ENCODE measurements at regions not wholly inside any gene's neighbourhood (a gene's known extent, or its start where the extent isn't known, plus 50 kb on each side); places are given as distances from the start of the nearest gene placed in this dataset.

GRCh38 chr7:132655131-132655727 lies 79.0 kb upstream of the PLXNA4 start:
- intact Hi-C loops (cut with DNase I, micrococcal nuclease) = no loop called here
- Histone ChIP-seq H3K36me3 (ENCODE audit: low read depth) (no peaks in the 10 kb centered on the region), H3K9me3 (no peaks in the 10 kb centered on the region), H3K4me3 (no peak overlapping the region), H3K4me1 (ENCODE audit: low read depth) (no peaks in the 10 kb centered on the region)
- no peak for TF ChIP-seq CTCF (IDR thresholded peaks at IDR 0.05)
- DNase-seq = peak in 2 of 3 donors; percentile 32 to 55
- ATAC-seq = peak; percentile 83

GRCh38 chr7:132654150-132654549 lies 77.9 kb upstream of the PLXNA4 start:
- no peaks in the 10 kb centered on the region for H3K4me1 ChIP-seq (ENCODE audit: low read depth)
- no peak overlapping the region for H3K4me3 ChIP-seq
- no peaks in the 10 kb centered on the region for H3K36me3 ChIP-seq (ENCODE audit: low read depth)
- intact Hi-C loops (cut with DNase I, micrococcal nuclease) = no loop called here
- TF ChIP-seq CTCF (IDR thresholded peaks at IDR 0.05) = no peak
- no peaks in the 10 kb centered on the region for H3K9me3 ChIP-seq
- ATAC-seq = peak; percentile 22
- no peak for DNase-seq

DNA sequence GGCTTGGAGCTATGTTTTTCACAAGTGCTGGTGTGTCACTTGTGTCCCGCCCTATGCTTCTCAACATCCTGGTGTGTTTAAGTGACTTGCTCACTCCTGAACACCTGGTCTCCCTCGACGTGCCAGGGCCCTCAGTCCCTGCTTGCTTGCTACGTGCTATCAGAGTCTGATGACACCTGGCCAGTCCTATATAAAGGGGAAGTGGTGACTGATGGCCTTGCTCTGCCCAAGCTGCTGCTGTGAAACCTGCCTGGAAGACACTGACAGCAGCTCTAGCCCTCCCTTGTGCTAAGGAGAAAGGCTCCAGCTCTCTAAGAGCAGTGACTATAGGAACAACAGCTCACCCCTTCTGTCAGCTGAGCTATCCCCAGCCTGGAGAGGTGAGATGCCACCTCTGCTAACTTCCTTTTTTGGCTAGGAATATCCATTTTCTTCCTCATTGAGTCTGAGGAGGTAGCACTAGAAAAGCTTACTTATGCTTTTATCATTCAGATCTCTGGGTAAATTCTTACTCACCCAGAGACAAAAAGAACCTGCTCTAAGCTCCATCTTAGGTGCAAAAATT lies 77.2 kb upstream of the PLXNA4 start:
- no peaks in the 10 kb centered on the region for H3K9me3 ChIP-seq
- H3K4me3 ChIP-seq = no peak overlapping the region
- no peaks in the 10 kb centered on the region for H3K4me1 ChIP-seq (ENCODE audit: low read depth)
- intact Hi-C loops (cut with DNase I, micrococcal nuclease) = no loop called here
- H3K36me3 ChIP-seq (ENCODE audit: low read depth) = no peaks in the 10 kb centered on the region
- peak; percentile 24 for ATAC-seq
- no peak for TF ChIP-seq CTCF (IDR thresholded peaks at IDR 0.05)
- no peak for DNase-seq

DNA sequence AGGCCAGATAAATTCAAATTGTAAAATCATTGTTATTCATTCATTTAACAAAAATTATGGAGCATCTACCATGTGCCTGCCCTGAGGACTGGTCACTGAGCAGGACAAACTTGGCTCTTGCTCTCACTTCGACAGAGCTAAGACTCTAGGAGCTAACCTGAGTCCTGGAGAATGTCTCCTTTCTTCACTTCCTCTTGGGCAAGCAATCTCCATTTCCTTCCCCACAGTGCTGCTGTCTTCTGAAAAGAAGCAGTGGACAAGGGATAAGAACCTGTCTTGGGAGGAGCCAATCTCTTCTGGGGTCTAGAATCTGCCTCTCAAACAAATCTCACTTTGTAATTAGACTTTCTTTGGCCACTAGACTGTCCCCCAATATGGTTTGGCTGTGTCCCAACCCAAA lies 76.2 kb upstream of the PLXNA4 start:
- no peak for ATAC-seq
- no peaks in the 10 kb centered on the region for H3K36me3 ChIP-seq (ENCODE audit: low read depth)
- no peaks in the 10 kb centered on the region for H3K4me1 ChIP-seq (ENCODE audit: low read depth)
- intact Hi-C loops (cut with DNase I, micrococcal nuclease) = no loop called here
- DNase-seq = no peak
- no peaks in the 10 kb centered on the region for H3K9me3 ChIP-seq
- no peak for TF ChIP-seq CTCF (IDR thresholded peaks at IDR 0.05)
- no peak overlapping the region for H3K4me3 ChIP-seq

- no peak for DNase-seq
- no peak for ATAC-seq
- H3K36me3 ChIP-seq (ENCODE audit: low read depth) = no peaks in the 10 kb centered on the region
Observed at GRCh38 chr7:132650498-132650897, 74.2 kb upstream of the PLXNA4 start.

More at GRCh38 chr7:132650498-132650897, 74.2 kb upstream of the PLXNA4 start:
- no peak for TF ChIP-seq CTCF (IDR thresholded peaks at IDR 0.05)
- Histone ChIP-seq H3K9me3 (no peaks in the 10 kb centered on the region), H3K4me1 (ENCODE audit: low read depth) (no peaks in the 10 kb centered on the region), H3K4me3 (no peak overlapping the region)
- intact Hi-C loops (cut with DNase I, micrococcal nuclease) = no loop called here

Measured in mucosa of descending colon (tissue), 3 donors.